NCI-H345 (cell line): ENCODE measurements at regions not wholly inside any gene's neighbourhood (a gene's known extent, or its start where the extent isn't known, plus 50 kb on each side); places are given as distances from the start of the nearest gene placed in this dataset.
"Not testable (repeated sequence)": the region's sequence is repeated elsewhere in the genome, so short reads cannot be mapped to it uniquely, and the experiment has no call there.

Experiments
- DNase-seq: peaks from one replicate; lab custom pipeline; 2025; lab: John Stamatoyannopoulos, UW

- no peak for DNase-seq
These were observed 216.9 kb downstream of the RPAP3 start for GRCh38 chr12:47488888-47489287.

GRCh38 chr12:47481041-47481440 lies 224.8 kb downstream of the RPAP3 start:
- DNase-seq, result no peak

GRCh38 chr12:47478426-47478825 lies 227.4 kb downstream of the RPAP3 start:
- DNase-seq, result no peak

GRCh38 chr12:47473091-47473490 lies 232.7 kb downstream of the RPAP3 start:
- DNase-seq, result no peak

GRCh38 chr12:47470349-47470748 lies 235.5 kb downstream of the RPAP3 start:
- not testable (repeated sequence) for DNase-seq

- not testable (repeated sequence) for DNase-seq
These were observed 241.9 kb downstream of the RPAP3 start for GRCh38 chr12:47463918-47464317.

- DNase-seq, result no peak
These were observed 247.6 kb downstream of the RPAP3 start for GRCh38 chr12:47458279-47458678.

GRCh38 chr12:47449797-47450196 lies 256.0 kb downstream of the RPAP3 start:
- DNase-seq, result no peak

- DNase-seq, result no peak
These were observed 263.5 kb downstream of the RPAP3 start for GRCh38 chr12:47442310-47442709.

- no peak for DNase-seq
These were observed 264.3 kb downstream of the RPAP3 start for GRCh38 chr12:47441490-47441889.

- DNase-seq, result no peak
These were observed 267.7 kb downstream of the RPAP3 start for GRCh38 chr12:47438175-47438574.

GRCh38 chr12:47437570-47437969 lies 268.3 kb downstream of the RPAP3 start:
- no peak for DNase-seq

- no peak for DNase-seq
These were observed 272.0 kb downstream of the RPAP3 start for GRCh38 chr12:47433876-47434275.

- not testable (repeated sequence) for DNase-seq
These were observed 279.0 kb downstream of the RPAP3 start for GRCh38 chr12:47426678-47427309.

GRCh38 chr12:47422611-47423010 lies 283.2 kb downstream of the RPAP3 start:
- no peak for DNase-seq

- no peak for DNase-seq
These were observed 286.3 kb downstream of the RPAP3 start for GRCh38 chr12:47419497-47419896.

GRCh38 chr12:47417955-47418354 lies 287.9 kb downstream of the RPAP3 start:
- DNase-seq, result no peak

GRCh38 chr12:47417121-47417520 lies 288.7 kb downstream of the RPAP3 start:
- no peak for DNase-seq

- no peak for DNase-seq
These were observed 290.8 kb downstream of the RPAP3 start for GRCh38 chr12:47415054-47415453.

GRCh38 chr12:47414511-47414910 lies 291.3 kb downstream of the RPAP3 start:
- DNase-seq, result no peak

- DNase-seq, result no peak
These were observed 292.0 kb downstream of the RPAP3 start for GRCh38 chr12:47413806-47414205.

- no peak for DNase-seq
These were observed 293.1 kb downstream of the RPAP3 start for GRCh38 chr12:47412601-47413236.

GRCh38 chr12:47411966-47412365 lies 293.9 kb downstream of the RPAP3 start:
- DNase-seq, result no peak

GRCh38 chr12:47410862-47411261 lies 295.0 kb downstream of the RPAP3 start:
- DNase-seq, result no peak
